ENCODE measurements at regions not wholly inside any gene's neighbourhood (a gene's known extent, or its start where the extent isn't known, plus 50 kb on each side); places are given as distances from the start of the nearest gene placed in this dataset.

- ChIA-PET POLR2A (no interaction called here), CTCF (ENCODE audit: unreplicated experiment) (no interaction called here)
- TF ChIP-seq EZH2phosphoT487 (IDR thresholded peaks at IDR 0.05; ENCODE audit: borderline replicate concordance, low read depth, low read length): no peak
- no peak for TF ChIP-seq CTCF (conservative IDR thresholded peaks at IDR 0.05; ENCODE audit: low read length)
- Histone ChIP-seq H3K36me3 (ENCODE audit: insufficient read depth, low read length) (no peaks in the 10 kb centered on the region), H3K4me1 (ENCODE audit: insufficient read depth, low read length, poor library complexity, severe bottlenecking) (no peaks in the 10 kb centered on the region), H3K4me2 (ENCODE audit: low read length) (no peak overlapping the region), H2AFZ (ENCODE audit: low read length) (no peak overlapping the region), H3K4me3 (ENCODE audit: low read depth, low read length, poor library complexity, severe bottlenecking) (no peak overlapping the region), H3K9me2 (ENCODE audit: insufficient read depth, low read length) (no peaks in the 10 kb centered on the region), H3K9me3 (ENCODE audit: low read length) (no peaks in the 10 kb centered on the region), H3K79me2 (ENCODE audit: insufficient read depth, low read depth, low read length) (no peaks in the 10 kb centered on the region), H4K20me1 (ENCODE audit: insufficient read depth, low read length) (no peaks in the 10 kb centered on the region), H3K27ac (ENCODE audit: low read depth, low read length, poor library complexity, severe bottlenecking) (no peak overlapping the region)
- BruUV-seq (replicated peaks): no TSS peak
- DNase-seq (ENCODE audit: low spot score): no peak
- intact Hi-C loops (cut with micrococcal nuclease; ENCODE audit: unreplicated experiment): no loop called here
Observed at GRCh38 chr13:111409413-111409812, 89.0 kb downstream of the TEX29 start.

GRCh38 chr13:111410232-111411021 is 90.0 kb downstream of the TEX29 start:
- CTCF ChIA-PET (ENCODE audit: unreplicated experiment): no interaction called here
- BruUV-seq (replicated peaks): no TSS peak
- Histone ChIP-seq H3K79me2 (ENCODE audit: insufficient read depth, low read depth, low read length) (no peaks in the 10 kb centered on the region), H2AFZ (ENCODE audit: low read length) (no peak overlapping the region), H3K27ac (ENCODE audit: low read depth, low read length, poor library complexity, severe bottlenecking) (no peak overlapping the region), H3K4me2 (ENCODE audit: low read length) (no peak overlapping the region), H3K36me3 (ENCODE audit: insufficient read depth, low read length) (no peaks in the 10 kb centered on the region), H3K9me2 (ENCODE audit: insufficient read depth, low read length) (no peaks in the 10 kb centered on the region), H3K4me3 (ENCODE audit: low read depth, low read length, poor library complexity, severe bottlenecking) (no peak overlapping the region), H4K20me1 (ENCODE audit: insufficient read depth, low read length) (no peaks in the 10 kb centered on the region), H3K4me1 (ENCODE audit: insufficient read depth, low read length, poor library complexity, severe bottlenecking) (no peaks in the 10 kb centered on the region), H3K9me3 (ENCODE audit: low read length) (no peaks in the 10 kb centered on the region)
- DNase-seq (ENCODE audit: low spot score): no peak
- TF ChIP-seq EZH2phosphoT487 (IDR thresholded peaks at IDR 0.05; ENCODE audit: borderline replicate concordance, low read depth, low read length): no peak
- TF ChIP-seq CTCF (conservative IDR thresholded peaks at IDR 0.05; ENCODE audit: low read length): no peak
- intact Hi-C loops (cut with micrococcal nuclease; ENCODE audit: unreplicated experiment): no loop called here
- POLR2A ChIA-PET: no interaction called here

- Histone ChIP-seq H3K4me1 (ENCODE audit: insufficient read depth, low read length, poor library complexity, severe bottlenecking) (no peaks in the 10 kb centered on the region), H3K4me2 (ENCODE audit: low read length) (no peak overlapping the region), H3K9me3 (ENCODE audit: low read length) (no peaks in the 10 kb centered on the region), H3K27ac (ENCODE audit: low read depth, low read length, poor library complexity, severe bottlenecking) (no peak overlapping the region), H2AFZ (ENCODE audit: low read length) (no peak overlapping the region), H3K9me2 (ENCODE audit: insufficient read depth, low read length) (no peaks in the 10 kb centered on the region), H3K79me2 (ENCODE audit: insufficient read depth, low read depth, low read length) (no peaks in the 10 kb centered on the region), H3K36me3 (ENCODE audit: insufficient read depth, low read length) (no peaks in the 10 kb centered on the region), H4K20me1 (ENCODE audit: insufficient read depth, low read length) (no peaks in the 10 kb centered on the region), H3K4me3 (ENCODE audit: low read depth, low read length, poor library complexity, severe bottlenecking) (no peak overlapping the region)
- no peak for DNase-seq (ENCODE audit: low spot score)
- CTCF ChIA-PET (ENCODE audit: unreplicated experiment): no interaction called here
- POLR2A ChIA-PET: no interaction called here
- intact Hi-C loops (cut with micrococcal nuclease; ENCODE audit: unreplicated experiment): no loop called here
- TF ChIP-seq EZH2phosphoT487 (IDR thresholded peaks at IDR 0.05; ENCODE audit: borderline replicate concordance, low read depth, low read length) (no peak), CTCF (conservative IDR thresholded peaks at IDR 0.05; ENCODE audit: low read length) (no peak)
- no TSS peak for BruUV-seq (replicated peaks)
Observed at GRCh38 chr13:111411151-111411858, 90.9 kb downstream of the TEX29 start.
